GM10248 (cell line): ENCODE measurements at regions not wholly inside any gene's neighbourhood (a gene's known extent, or its start where the extent isn't known, plus 50 kb on each side); places are given as distances from the start of the nearest gene placed in this dataset.

ENCODE experiments used
- CTCF ChIA-PET: fragments of 300-600 bp; sonication (Branson Sonifier 250); formaldehyde crosslinking; extraction: SDS; loops from one replicate; lab custom pipeline; 2021; ENCODE audit warnings: antibody characterized with exemption; lab: Yijun Ruan, JAX
- POLR2A ChIA-PET: fragments of 350-650 bp; sonication (Branson Sonifier 250); formaldehyde crosslinking; extraction: SDS; loops from one replicate; lab custom pipeline; 2020; ENCODE audit warnings: antibody characterized with exemption; lab: Yijun Ruan, JAX
- DNase-seq: peaks from one replicate; pipeline ENCODE4 v3.0.0; 2012; ENCODE audit errors: extremely low spot score
- TF ChIP-seq, protein P1 (sequence below): IDR thresholded peaks from 2 replicates; pipeline ENCODE4 v1.5.1; 2012; ENCODE audit warnings: mild to moderate bottlenecking, low read depth; ENCODE audit errors: extremely low read depth, missing control alignments, control extremely low read depth

DNA sequence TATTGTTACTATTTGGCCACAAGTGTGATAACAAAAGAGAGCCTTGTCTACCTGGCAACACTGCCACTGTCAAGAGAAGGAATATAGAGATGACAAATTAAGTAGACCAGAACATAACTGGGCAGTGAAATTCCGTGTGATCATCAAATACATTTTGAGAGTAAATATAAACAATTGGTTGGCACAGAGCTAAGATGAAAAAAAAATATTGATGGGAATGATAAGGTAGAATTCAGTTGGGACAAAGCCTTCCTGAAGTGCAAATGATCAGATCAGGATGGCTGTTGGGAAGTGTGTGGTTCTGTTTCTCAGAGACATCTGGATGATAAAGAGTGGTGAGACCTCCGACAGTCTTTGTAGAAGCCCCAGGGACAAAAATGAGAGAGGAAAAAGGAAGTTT, 205.5 kb upstream of the CAMK1G start:
- POLR2A ChIA-PET = no interaction called here

DNA sequence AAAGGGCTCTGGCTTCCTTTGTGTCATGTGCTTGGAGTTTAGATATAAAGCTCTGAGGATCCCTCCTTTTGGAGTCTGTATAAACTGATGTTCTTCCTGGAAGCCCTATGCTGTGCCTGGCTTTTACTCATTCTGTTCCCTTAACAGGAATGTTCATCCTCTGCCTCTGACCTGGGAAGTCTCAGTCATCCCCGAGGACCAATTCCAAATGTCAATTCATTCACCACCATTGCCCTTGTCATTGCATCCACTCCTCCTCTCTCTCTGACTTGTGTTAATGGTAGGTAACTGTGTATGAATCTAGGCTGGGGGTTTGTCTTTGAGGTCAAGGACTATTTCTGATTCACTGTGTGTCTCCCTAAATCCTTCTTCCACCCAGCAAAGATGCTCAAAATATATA, 204.2 kb upstream of the CAMK1G start:
- CTCF ChIA-PET = no interaction called here
- POLR2A ChIA-PET = no interaction called here
- DNase-seq = no peak
- TF ChIP-seq, protein P1, sequence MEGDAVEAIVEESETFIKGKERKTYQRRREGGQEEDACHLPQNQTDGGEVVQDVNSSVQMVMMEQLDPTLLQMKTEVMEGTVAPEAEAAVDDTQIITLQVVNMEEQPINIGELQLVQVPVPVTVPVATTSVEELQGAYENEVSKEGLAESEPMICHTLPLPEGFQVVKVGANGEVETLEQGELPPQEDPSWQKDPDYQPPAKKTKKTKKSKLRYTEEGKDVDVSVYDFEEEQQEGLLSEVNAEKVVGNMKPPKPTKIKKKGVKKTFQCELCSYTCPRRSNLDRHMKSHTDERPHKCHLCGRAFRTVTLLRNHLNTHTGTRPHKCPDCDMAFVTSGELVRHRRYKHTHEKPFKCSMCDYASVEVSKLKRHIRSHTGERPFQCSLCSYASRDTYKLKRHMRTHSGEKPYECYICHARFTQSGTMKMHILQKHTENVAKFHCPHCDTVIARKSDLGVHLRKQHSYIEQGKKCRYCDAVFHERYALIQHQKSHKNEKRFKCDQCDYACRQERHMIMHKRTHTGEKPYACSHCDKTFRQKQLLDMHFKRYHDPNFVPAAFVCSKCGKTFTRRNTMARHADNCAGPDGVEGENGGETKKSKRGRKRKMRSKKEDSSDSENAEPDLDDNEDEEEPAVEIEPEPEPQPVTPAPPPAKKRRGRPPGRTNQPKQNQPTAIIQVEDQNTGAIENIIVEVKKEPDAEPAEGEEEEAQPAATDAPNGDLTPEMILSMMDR = no peak

More for the DNA sequence above, 205.5 kb upstream of the CAMK1G start:
- no peak for DNase-seq
- CTCF ChIA-PET = interaction anchor here (1.6 kb wide), 1 partner anchor 23 kb away, joined by 5 read pairs; no protein-coding TSS in a partner anchor
- TF ChIP-seq, protein P1 = no peak

GRCh38 chr1:209380420-209380819, 203.1 kb upstream of the CAMK1G start:
- no peak for DNase-seq
- ChIA-PET CTCF (no interaction called here), POLR2A (no interaction called here)
- TF ChIP-seq, protein P1 = no peak

- POLR2A ChIA-PET = no interaction called here
- CTCF ChIA-PET = no interaction called here
- TF ChIP-seq, protein P1 = no peak
- DNase-seq = no peak
Measured at GRCh38 chr1:209382231-209383100, 201.0 kb upstream of the CAMK1G start.

GRCh38 chr1:209383422-209383821, 200.1 kb upstream of the CAMK1G start:
- TF ChIP-seq, protein P1 = no peak

GRCh38 chr1:209383907-209384709, 199.4 kb upstream of the CAMK1G start:
- TF ChIP-seq, protein P1 = no peak
- no peak for DNase-seq
- POLR2A ChIA-PET = no interaction called here
- CTCF ChIA-PET = interaction anchor here (1.1 to 1.4 kb wide), 3 partner anchors 12 to 13 kb away, joined by 3 read pairs; no protein-coding TSS in a partner anchor

More at GRCh38 chr1:209383422-209383821, 200.1 kb upstream of the CAMK1G start:
- POLR2A ChIA-PET = no interaction called here
- DNase-seq = no peak
- CTCF ChIA-PET = interaction anchor here (1.4 kb wide), 1 partner anchor 12 kb away, joined by 3 read pairs; no protein-coding TSS in a partner anchor
